ENCODE measurements at regions not wholly inside any gene's neighbourhood (a gene's known extent, or its start where the extent isn't known, plus 50 kb on each side); places are given as distances from the start of the nearest gene placed in this dataset.

- no peak for FAIRE-seq
- no peak for DNase-seq (ENCODE audit: insufficient read length, low spot score)
- TF ChIP-seq POLR2A (IDR thresholded peaks at IDR 0.05; ENCODE audit: low read depth, low read length): no peak
Measured at GRCh38 chr1:5812295-5812694, 179.9 kb downstream of the NPHP4 start.

GRCh38 chr1:5811419-5811818 is 180.8 kb downstream of the NPHP4 start:
- FAIRE-seq (no peak), DNase-seq (ENCODE audit: insufficient read length, low spot score) (no peak)
- TF ChIP-seq POLR2A (IDR thresholded peaks at IDR 0.05; ENCODE audit: low read depth, low read length): no peak

GRCh38 chr1:5810553-5811270 is 181.5 kb downstream of the NPHP4 start:
- no peak for DNase-seq (ENCODE audit: insufficient read length, low spot score)
- no peak for TF ChIP-seq POLR2A (IDR thresholded peaks at IDR 0.05; ENCODE audit: low read depth, low read length)
- no peak for FAIRE-seq

GRCh38 chr1:5810131-5810530 is 182.1 kb downstream of the NPHP4 start:
- no peak for FAIRE-seq
- no peak for TF ChIP-seq POLR2A (IDR thresholded peaks at IDR 0.05; ENCODE audit: low read depth, low read length)
- DNase-seq (ENCODE audit: insufficient read length, low spot score): no peak

- FAIRE-seq (no peak), DNase-seq (ENCODE audit: insufficient read length, low spot score) (no peak)
- TF ChIP-seq POLR2A (IDR thresholded peaks at IDR 0.05; ENCODE audit: low read depth, low read length): no peak
Measured at GRCh38 chr1:5809207-5809788, 182.9 kb downstream of the NPHP4 start.

- TF ChIP-seq POLR2A (IDR thresholded peaks at IDR 0.05; ENCODE audit: low read depth, low read length): no peak
- FAIRE-seq (no peak), DNase-seq (ENCODE audit: insufficient read length, low spot score) (no peak)
Measured at GRCh38 chr1:5803851-5804250, 188.4 kb downstream of the NPHP4 start.

GRCh38 chr1:5802606-5803005 is 189.6 kb downstream of the NPHP4 start:
- no peak for TF ChIP-seq POLR2A (IDR thresholded peaks at IDR 0.05; ENCODE audit: low read depth, low read length)
- FAIRE-seq: no peak
- no peak for DNase-seq (ENCODE audit: insufficient read length, low spot score)

- TF ChIP-seq POLR2A (IDR thresholded peaks at IDR 0.05; ENCODE audit: low read depth, low read length): no peak
- FAIRE-seq (no peak), DNase-seq (ENCODE audit: insufficient read length, low spot score) (no peak)
Measured at GRCh38 chr1:5798904-5799303, 193.3 kb downstream of the NPHP4 start.

- no peak for FAIRE-seq
- TF ChIP-seq POLR2A (IDR thresholded peaks at IDR 0.05; ENCODE audit: low read depth, low read length): no peak
Measured at GRCh38 chr1:5798151-5798730, 194.0 kb downstream of the NPHP4 start.

GRCh38 chr1:5796028-5796427 is 196.2 kb downstream of the NPHP4 start:
- no peak for TF ChIP-seq POLR2A (IDR thresholded peaks at IDR 0.05; ENCODE audit: low read depth, low read length)
- no peak for FAIRE-seq
- no peak for DNase-seq (ENCODE audit: insufficient read length, low spot score)

More at GRCh38 chr1:5798151-5798730, 194.0 kb downstream of the NPHP4 start:
- DNase-seq (ENCODE audit: insufficient read length, low spot score): no peak

- no peak for FAIRE-seq
- DNase-seq (ENCODE audit: insufficient read length, low spot score): no peak
- no peak for TF ChIP-seq POLR2A (IDR thresholded peaks at IDR 0.05; ENCODE audit: low read depth, low read length)
Measured at GRCh38 chr1:5794279-5794678, 197.9 kb downstream of the NPHP4 start.

GRCh38 chr1:5793516-5793915 is 198.7 kb downstream of the NPHP4 start:
- no peak for DNase-seq (ENCODE audit: insufficient read length, low spot score)
- no peak for TF ChIP-seq POLR2A (IDR thresholded peaks at IDR 0.05; ENCODE audit: low read depth, low read length)
- no peak for FAIRE-seq

- no peak for FAIRE-seq
- DNase-seq (ENCODE audit: insufficient read length, low spot score): no peak
- TF ChIP-seq POLR2A (IDR thresholded peaks at IDR 0.05; ENCODE audit: low read depth, low read length): no peak
Measured at GRCh38 chr1:5781079-5781478, 211.1 kb downstream of the NPHP4 start.

GRCh38 chr1:5780324-5780716 is 211.9 kb downstream of the NPHP4 start:
- FAIRE-seq: no peak
- DNase-seq (ENCODE audit: insufficient read length, low spot score): no peak
- no peak for TF ChIP-seq POLR2A (IDR thresholded peaks at IDR 0.05; ENCODE audit: low read depth, low read length)
